T-helper 2 cell (primary cell): ENCODE measurements at regions not wholly inside any gene's neighbourhood (a gene's known extent, or its start where the extent isn't known, plus 50 kb on each side); places are given as distances from the start of the nearest gene placed in this dataset.

ENCODE experiments used
- DNase-seq, 5 experiments: peaks; one replicate each; pipeline versions ENCODE4 v3.0.0 to v3.0.0-alpha.2; 2012 to 2022

- DNase-seq: no peak
Observed at GRCh38 chr11:33615751-33616150, 84.9 kb downstream of the C11orf91 start.

- DNase-seq: no peak
Observed at GRCh38 chr11:33613404-33613803, 87.2 kb downstream of the C11orf91 start.

GRCh38 chr11:33610903-33611302, 89.7 kb downstream of the C11orf91 start:
- no peak for DNase-seq

DNA sequence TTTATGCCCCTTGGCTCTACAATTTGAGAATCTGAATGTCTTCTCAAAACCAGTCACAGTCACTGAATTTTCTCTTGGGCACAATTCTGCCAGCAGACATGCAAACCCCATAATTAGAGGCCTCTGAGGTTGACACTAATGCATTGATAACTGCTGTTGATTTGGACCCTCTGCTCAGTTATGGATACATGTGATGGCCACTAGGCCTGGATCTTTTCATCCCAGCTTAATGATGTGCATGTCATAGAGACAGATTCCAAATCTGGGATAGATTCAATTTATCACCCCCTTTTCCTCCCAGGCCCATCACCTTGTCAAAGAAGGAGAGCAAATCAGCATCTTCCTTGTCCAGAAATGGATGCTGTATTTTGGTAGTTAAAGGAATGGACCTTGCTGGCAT, 92.2 kb downstream of the C11orf91 start:
- DNase-seq: no peak

- DNase-seq: no peak
Observed at GRCh38 chr11:33606762-33607161, 93.9 kb downstream of the C11orf91 start.

GRCh38 chr11:33605703-33606102, 94.9 kb downstream of the C11orf91 start:
- DNase-seq: no peak

- DNase-seq: no peak
Observed at GRCh38 chr11:33598426-33599069, 102.1 kb downstream of the C11orf91 start.

DNA sequence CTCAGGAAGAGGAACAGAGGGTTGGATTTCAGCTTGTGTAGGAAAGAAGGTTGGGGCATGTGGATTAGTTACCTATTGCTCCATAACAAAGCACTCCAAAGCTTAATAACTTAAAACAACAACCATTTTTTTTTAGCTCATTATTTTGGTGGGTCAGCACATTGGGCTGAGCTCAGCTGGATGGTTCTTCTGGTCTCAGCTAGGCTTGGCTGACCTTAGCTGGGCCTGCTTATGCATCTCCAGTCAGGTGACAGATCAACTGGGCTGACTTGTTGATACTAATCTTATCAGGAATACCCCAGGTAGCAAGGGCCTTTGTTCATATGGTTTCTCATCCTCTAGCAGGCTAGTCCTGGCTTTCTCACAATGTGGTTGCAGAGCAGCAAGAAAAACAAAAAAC, 106.4 kb downstream of the C11orf91 start:
- DNase-seq: no peak

DNA sequence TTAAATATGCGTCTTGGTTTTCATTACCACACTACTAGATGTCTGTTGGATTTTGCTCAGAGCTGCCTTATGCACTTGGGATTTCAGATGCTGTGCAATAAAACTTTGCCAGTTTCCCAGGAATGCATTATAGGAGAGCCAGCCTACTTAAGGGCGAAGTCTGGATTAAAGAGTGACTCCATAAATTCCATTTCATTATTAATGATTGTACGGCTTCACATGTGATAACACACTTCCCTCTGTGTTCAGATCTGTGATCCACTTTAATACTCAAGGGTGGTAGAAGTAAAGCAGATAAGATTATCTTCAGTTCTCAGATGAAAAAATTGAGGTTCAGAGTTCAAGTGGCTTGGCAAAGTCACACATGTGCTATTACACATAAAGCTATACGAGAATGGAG, 110.2 kb downstream of the C11orf91 start:
- no peak for DNase-seq

DNA sequence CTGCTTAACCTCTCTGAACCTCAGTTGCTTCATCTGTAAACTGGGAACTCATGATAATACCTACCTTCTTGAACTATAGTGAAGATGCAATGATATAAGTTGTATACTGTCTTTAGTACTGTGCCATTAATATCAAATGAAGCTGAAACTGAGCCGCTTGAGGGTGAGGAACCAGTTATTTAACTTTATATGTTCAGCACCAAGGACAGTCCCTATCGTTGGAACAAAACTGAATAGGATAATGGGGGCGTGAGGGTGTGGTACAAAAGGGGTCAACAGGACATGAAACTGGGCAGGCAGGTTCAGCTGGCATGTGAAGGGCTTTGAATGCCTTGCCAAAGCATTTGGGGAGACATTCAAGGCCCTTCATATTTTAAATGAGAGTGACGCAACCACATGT, 112.6 kb downstream of the C11orf91 start:
- no peak for DNase-seq

DNA sequence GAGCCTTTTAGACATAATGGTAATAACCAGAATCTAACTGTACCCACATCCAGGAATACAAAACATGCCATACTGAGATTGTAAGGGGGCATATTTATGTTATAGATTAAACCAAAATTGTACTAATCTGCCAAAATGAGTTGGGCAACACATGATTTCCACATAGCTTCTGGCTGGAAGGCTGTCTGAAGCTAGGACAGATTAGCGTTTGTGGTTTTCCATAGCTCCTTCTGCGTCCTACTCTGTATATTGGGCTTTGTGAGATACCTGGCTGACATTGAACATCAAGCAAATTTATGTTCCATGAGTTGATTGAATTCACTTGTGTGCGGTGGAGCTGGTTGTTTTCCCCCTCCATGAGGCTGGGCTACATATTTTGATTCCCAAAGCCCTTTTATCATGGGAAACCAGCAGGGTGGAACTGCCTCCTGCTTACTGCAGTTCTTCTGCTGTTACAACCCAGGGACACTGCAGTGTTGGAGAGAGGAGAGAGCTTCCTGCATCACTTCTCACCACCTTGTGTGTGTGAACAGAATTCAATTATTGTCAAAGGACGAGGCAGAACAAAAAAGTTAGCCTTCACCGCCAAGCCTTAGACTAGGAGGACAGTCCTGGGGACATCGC, 114.9 kb downstream of the C11orf91 start:
- DNase-seq: no peak

DNA sequence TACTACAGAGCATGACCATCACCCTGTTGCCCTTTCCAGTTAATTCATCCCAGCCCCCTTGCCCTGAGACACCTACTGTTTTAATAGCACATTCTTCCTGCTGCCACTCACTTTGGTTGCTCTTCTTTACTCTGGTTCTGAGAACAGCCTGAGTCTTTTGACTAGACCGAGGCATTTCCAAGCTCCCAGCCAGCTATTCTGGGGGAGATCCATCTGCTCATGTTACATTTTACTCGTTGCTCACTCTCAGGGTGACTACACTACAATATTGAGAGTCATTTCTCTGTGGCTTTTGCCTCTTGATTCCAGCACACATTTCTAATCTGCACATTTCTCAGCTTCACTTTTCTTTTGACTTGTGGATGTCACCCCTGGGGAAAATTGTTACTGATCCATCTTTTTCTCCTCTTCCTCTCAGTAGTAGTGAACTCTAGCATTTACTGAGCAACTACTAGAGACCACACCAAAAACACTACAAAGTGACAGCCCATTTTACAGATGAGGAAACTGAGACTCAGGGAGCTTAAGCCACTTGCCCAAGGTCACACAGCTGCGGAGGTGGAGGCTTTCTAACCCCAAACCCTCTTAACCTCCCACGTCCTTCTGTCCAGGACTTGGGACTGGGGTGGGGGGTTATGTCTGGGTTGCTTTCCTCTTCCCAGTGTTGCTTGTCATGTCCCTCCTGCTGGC, 117.8 kb downstream of the C11orf91 start:
- no peak for DNase-seq

GRCh38 chr11:33579101-33579500, 121.5 kb downstream of the C11orf91 start:
- DNase-seq: no peak

- no peak for DNase-seq
Observed at GRCh38 chr11:33577204-33577603, 123.4 kb downstream of the C11orf91 start.

GRCh38 chr11:33575311-33575710, 125.3 kb downstream of the C11orf91 start:
- DNase-seq: no peak

DNA sequence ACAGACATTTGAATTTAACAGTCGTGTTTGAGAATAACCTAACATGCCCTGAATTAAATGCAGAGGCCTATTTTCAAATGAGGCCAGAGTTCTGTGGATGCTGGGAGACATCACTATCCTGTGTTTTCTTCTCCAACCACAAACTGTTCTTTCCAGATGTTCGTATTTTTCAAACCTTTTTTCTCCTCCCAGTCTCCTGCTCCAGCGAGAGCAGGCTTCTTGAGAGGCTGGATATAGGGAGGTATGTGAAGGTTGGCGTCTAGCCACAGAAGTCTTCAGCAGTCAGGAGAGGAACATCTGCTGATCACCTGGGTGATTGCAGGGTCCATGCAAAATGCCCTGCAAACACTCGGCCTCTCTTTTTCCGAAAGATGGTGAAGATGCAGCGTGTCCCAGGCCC, 126.3 kb downstream of the C11orf91 start:
- no peak for DNase-seq

GRCh38 chr11:33569333-33569732, 131.3 kb downstream of the C11orf91 start:
- no peak for DNase-seq

- no peak for DNase-seq
Observed at GRCh38 chr11:33567004-33567403, 133.6 kb downstream of the C11orf91 start.

- DNase-seq: no peak
Observed at GRCh38 chr11:33564856-33565453, 135.7 kb downstream of the C11orf91 start.

- DNase-seq: no peak
Observed at GRCh38 chr11:33560729-33561128, 139.9 kb downstream of the C11orf91 start.

DNA sequence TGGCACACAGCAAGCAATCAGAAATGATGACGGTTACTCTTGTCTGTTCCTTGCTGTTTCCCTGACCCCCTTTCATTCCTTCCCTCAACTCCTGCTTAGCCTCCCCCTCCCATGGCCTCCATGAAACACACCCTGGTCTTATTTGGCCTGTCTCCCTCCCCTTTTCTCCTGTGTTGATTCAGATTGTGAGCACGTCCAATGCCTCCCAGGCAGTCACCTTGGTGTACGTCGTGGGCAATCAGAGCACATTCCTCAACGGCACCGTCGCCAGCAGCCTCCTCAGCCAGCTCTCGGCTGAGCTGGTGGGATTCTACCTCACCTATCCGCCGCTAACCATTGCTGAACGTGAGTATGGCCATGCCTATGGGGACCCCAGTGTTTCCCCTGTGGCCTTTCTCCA, 141.1 kb downstream of the C11orf91 start:
- DNase-seq: no peak

GRCh38 chr11:33558097-33558496, 142.5 kb downstream of the C11orf91 start:
- no peak for DNase-seq

DNA sequence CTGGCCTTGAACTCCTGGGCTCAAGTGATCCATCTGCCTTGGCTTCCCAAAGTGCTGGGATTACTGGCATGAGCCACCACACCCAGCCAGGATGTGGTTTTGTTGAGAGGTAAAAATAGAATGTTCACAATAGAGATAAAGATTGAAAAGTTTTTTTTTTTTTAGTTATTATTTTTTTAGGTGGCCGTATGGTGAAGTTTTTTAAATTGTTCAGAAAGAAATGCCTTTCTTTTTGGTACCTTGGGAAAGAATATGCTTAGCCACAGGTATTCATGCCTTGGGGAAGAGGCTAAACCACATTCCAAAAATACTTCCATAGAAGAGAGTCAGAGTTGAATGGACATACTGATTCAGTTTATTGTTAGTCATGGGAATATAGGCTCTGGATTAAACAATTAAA, 143.4 kb downstream of the C11orf91 start:
- DNase-seq: no peak

DNA sequence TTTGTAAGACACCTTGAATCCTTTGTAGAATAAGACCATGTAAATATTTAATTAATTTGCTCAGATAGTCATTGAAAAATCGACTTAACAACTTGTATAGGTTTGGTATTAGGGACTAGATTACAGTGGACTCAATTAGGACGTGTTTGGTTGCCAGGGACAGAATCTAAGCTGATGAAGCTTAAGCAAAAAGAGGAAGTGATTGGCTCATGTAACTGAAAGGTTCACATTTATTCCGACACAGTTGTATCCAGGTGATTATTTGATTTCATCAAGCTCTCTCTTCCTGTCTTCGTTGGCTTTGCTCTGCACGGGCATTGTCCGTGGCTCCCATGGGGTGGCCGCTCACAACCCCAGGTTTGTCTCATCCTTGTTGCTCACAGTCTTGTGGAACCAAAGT, 146.4 kb downstream of the C11orf91 start:
- DNase-seq: no peak
